Activated B cell treated with CpG ODN at 0.5 μM for 24 hours (primary cell): ENCODE measurements at regions not wholly inside any gene's neighbourhood (a gene's known extent, or its start where the extent isn't known, plus 50 kb on each side); places are given as distances from the start of the nearest gene placed in this dataset.

ENCODE experiments used
- ATAC-seq: fragments of 200-7000 bp; cut with Tn5 transposase; one replicate; pipeline ENCODE4 v1.10.0; 2021; ENCODE audit warnings: low read depth, mild to moderate bottlenecking, moderate library complexity
- CTCF ChIA-PET: fragments of 350-600 bp; sonication (Branson Sonifier 250); formaldehyde crosslinking; loops from one replicate; lab custom pipeline; 2021; ENCODE audit warnings: antibody characterized with exemption; lab: Charles Lee
- POLR2A ChIA-PET: fragments of 350-600 bp; sonication (Branson Sonifier 250); formaldehyde crosslinking; loops from one replicate; lab custom pipeline; 2021; ENCODE audit warnings: antibody characterized with exemption; lab: Charles Lee
- DNase-seq: peaks from one replicate; pipeline ENCODE4 v3.0.0; 2022
- H3K27ac Mint-ChIP-seq: one replicate; pipeline ENCODE4 v1.8.0; 2020; ENCODE audit warnings: mixed read lengths
- H3K27me3 Mint-ChIP-seq: one replicate; pipeline ENCODE4 v1.8.0; 2021; ENCODE audit warnings: mixed read lengths
- H3K36me3 Mint-ChIP-seq: one replicate; pipeline ENCODE4 v1.8.0; 2021; ENCODE audit warnings: low read depth, mixed read lengths
- H3K4me1 Mint-ChIP-seq: one replicate; pipeline ENCODE4 v1.8.0; 2021; ENCODE audit warnings: mixed read lengths
- H3K4me3 Mint-ChIP-seq: one replicate; pipeline ENCODE4 v1.8.0; 2020; ENCODE audit warnings: mild to moderate bottlenecking, mixed read lengths
- H3K9me3 Mint-ChIP-seq: one replicate; pipeline ENCODE4 v1.8.0; 2020; ENCODE audit warnings: mixed read lengths
- intact Hi-C: fragments of 100-400 bp; cut with micrococcal nuclease; formaldehyde crosslinking; loops from one replicate; pipeline ENCODE4 v1.15.1; 2024
- TF ChIP-seq, protein P1 (sequence below): fragments of 200-600 bp; IDR thresholded peaks from one replicate; pipeline ENCODE4 v1.8.0; 2022; ENCODE audit warnings: antibody characterized with exemption, mild to moderate bottlenecking

GRCh38 chr5:135129307-135129706 is 95.3 kb upstream of the PITX1 start:
- no peak overlapping the region for H3K27ac Mint-ChIP-seq
- intact Hi-C loops: no loop called here
- DNase-seq: no peak
- H3K36me3 Mint-ChIP-seq: no peaks in the 10 kb centered on the region
- no peaks in the 10 kb centered on the region for H3K9me3 Mint-ChIP-seq
- peaks cover 8% of the 10 kb centered on the region for H3K27me3 Mint-ChIP-seq
- ATAC-seq: no peak
- no peak overlapping the region for H3K4me3 Mint-ChIP-seq
- no peaks in the 10 kb centered on the region for H3K4me1 Mint-ChIP-seq
- TF ChIP-seq, protein P1, sequence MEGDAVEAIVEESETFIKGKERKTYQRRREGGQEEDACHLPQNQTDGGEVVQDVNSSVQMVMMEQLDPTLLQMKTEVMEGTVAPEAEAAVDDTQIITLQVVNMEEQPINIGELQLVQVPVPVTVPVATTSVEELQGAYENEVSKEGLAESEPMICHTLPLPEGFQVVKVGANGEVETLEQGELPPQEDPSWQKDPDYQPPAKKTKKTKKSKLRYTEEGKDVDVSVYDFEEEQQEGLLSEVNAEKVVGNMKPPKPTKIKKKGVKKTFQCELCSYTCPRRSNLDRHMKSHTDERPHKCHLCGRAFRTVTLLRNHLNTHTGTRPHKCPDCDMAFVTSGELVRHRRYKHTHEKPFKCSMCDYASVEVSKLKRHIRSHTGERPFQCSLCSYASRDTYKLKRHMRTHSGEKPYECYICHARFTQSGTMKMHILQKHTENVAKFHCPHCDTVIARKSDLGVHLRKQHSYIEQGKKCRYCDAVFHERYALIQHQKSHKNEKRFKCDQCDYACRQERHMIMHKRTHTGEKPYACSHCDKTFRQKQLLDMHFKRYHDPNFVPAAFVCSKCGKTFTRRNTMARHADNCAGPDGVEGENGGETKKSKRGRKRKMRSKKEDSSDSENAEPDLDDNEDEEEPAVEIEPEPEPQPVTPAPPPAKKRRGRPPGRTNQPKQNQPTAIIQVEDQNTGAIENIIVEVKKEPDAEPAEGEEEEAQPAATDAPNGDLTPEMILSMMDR: no peak
- POLR2A ChIA-PET: interaction anchor here (1.1 kb wide), 1 partner anchor 8 kb away, joined by 4 read pairs; no protein-coding TSS in a partner anchor
- CTCF ChIA-PET: no interaction called here

DNA sequence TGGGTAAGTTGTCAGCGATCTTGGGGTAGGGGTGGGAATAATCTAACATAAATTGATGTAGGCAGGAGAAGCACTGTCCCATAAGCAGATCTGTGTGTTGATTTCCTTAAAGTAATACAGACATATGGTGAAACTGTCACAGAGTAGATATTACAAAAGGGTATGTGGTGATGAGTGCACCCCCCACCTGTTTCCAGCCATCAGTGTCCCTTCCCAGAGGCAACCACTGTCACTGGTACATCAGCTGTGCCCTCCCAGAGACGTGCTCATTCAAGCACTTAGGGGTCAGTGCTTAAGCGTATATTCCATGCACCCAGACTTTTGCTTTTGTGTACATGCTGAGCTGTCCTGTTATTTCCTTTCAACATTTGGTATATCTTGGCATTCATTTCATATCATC is 94.3 kb upstream of the PITX1 start:
- DNase-seq (no peak), ATAC-seq (no peak)
- H3K36me3 Mint-ChIP-seq: no peaks in the 10 kb centered on the region
- no peaks in the 10 kb centered on the region for H3K4me1 Mint-ChIP-seq
- ChIA-PET CTCF (no interaction called here), POLR2A (no interaction called here)
- no peak overlapping the region for H3K27ac Mint-ChIP-seq
- H3K27me3 Mint-ChIP-seq: peaks cover 8% of the 10 kb centered on the region
- intact Hi-C loops: no loop called here
- TF ChIP-seq, protein P1: no peak
- H3K9me3 Mint-ChIP-seq: no peaks in the 10 kb centered on the region
- H3K4me3 Mint-ChIP-seq: no peak overlapping the region

DNA sequence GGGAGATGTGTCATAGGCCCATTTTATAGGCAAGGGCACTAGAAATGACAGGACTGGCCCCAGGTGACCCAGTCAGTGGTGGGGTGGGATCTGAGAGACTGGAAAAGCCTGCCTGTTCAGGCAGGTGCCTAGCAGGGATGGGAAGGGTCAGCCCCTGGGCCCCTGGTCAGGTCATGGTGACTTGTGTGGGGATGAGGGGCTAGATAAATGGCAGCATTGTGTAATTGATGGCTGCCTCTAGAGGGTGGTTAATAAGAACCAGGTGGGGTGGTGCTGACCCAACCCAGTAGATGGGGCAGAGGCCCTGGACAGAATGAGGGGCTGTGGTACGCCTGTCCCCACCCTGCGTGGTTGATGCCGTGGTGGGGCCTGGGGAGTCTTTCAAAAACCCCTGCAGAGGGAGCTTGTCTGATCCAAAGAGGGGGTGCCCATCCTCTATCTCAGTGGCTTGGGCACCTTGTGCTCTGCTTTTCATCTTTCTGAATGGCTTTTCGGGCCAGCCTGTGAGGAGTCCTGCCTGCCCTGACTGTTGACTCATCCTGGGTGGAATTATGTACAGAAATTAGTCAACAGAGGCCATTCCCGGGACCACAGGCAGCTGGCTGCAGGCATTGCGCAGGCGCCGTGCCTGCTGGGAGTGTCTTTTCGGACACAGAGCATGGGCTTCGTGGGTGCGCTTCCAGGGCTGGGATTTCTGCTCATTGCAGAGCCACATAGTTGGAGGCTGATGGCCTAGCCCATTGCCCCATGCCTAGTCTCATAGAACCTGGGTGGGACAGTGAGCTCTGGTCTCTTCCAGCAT is 93.6 kb upstream of the PITX1 start:
- Mint-ChIP-seq H3K27me3 (peaks cover 8% of the 10 kb centered on the region), H3K9me3 (no peaks in the 10 kb centered on the region), H3K4me3 (no peak overlapping the region), H3K27ac (no peak overlapping the region), H3K4me1 (no peaks in the 10 kb centered on the region), H3K36me3 (no peaks in the 10 kb centered on the region)
- intact Hi-C loops: no loop called here
- TF ChIP-seq, protein P1: no peak
- POLR2A ChIA-PET: no interaction called here
- CTCF ChIA-PET: no interaction called here
- no peak for DNase-seq
- ATAC-seq: no peak

DNA sequence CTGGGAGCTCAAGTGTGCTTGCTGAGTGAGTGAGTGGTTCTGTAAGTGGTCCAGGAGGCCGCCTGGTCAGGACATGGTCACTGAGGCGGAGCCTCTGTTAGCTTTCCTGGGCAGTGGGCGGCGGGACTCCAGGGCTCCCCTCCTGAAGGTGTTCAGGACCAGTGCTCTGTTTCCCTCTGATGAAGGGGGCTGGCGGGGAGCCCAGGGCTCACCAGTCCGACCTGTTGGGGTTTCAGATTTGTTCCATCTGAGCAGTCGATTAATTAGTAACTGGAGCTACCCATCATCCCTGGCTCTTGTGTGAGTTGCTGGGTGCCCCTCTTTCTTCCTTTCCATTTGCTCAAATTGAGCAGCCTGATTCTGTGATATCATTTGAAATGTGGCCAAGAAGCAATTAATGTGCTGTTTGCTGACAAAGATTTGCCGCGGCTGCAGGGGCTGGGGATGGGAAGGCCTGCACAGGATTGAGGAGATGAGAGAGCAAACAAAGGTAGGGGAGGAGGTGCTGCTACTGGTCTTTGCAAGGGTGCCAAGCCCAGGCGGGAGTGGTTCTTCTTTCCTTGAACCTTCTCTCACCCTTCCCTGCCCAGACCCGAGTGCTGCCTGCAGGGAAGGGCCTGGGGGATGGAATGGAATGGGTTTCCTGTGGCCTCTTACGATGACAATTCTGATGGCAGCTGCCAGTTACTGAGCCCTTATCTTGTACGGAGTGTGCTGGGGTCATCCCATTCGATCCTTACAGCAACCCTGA is 92.8 kb upstream of the PITX1 start:
- CTCF ChIA-PET: no interaction called here
- H3K27ac Mint-ChIP-seq: no peak overlapping the region
- peaks cover 10% of the 10 kb centered on the region for H3K27me3 Mint-ChIP-seq
- no peaks in the 10 kb centered on the region for H3K9me3 Mint-ChIP-seq
- no peaks in the 10 kb centered on the region for H3K36me3 Mint-ChIP-seq
- H3K4me1 Mint-ChIP-seq: no peaks in the 10 kb centered on the region
- POLR2A ChIA-PET: no interaction called here
- intact Hi-C loops: no loop called here
- no peak for ATAC-seq
- no peak overlapping the region for H3K4me3 Mint-ChIP-seq
- no peak for DNase-seq
- TF ChIP-seq, protein P1: no peak

- no peak overlapping the region for H3K27ac Mint-ChIP-seq
- CTCF ChIA-PET: no interaction called here
- H3K36me3 Mint-ChIP-seq: no peaks in the 10 kb centered on the region
- peaks cover 12% of the 10 kb centered on the region for H3K27me3 Mint-ChIP-seq
- H3K9me3 Mint-ChIP-seq: no peaks in the 10 kb centered on the region
- no peak overlapping the region for H3K4me3 Mint-ChIP-seq
- POLR2A ChIA-PET: no interaction called here
- no peak for ATAC-seq
- intact Hi-C loops: no loop called here
- no peaks in the 10 kb centered on the region for H3K4me1 Mint-ChIP-seq
- TF ChIP-seq, protein P1: no peak
- no peak for DNase-seq
Observed at GRCh38 chr5:135124724-135125123, 90.7 kb upstream of the PITX1 start.
